Mammary epithelial cell (primary cell): ENCODE measurements at regions not wholly inside any gene's neighbourhood (a gene's known extent, or its start where the extent isn't known, plus 50 kb on each side); places are given as distances from the start of the nearest gene placed in this dataset.

ENCODE experiments used
- CTCF ChIP-seq, 2 donors: IDR thresholded peaks in 1 of 2; conservative IDR thresholded peaks in 1 of 2; 2 replicates each; pipeline ENCODE4 v1.5.1; 2011 to 2012; ENCODE audit warnings: inconsistent platforms in 2 of 2, low read length in 2 of 2, mild to moderate bottlenecking in 2 of 2, control low read depth in 1 of 2, low read depth in 1 of 2; ENCODE audit not compliant: insufficient read depth in 1 of 2; ENCODE audit errors: extremely low read depth in 1 of 2
- EZH2 ChIP-seq: IDR thresholded peaks from 2 replicates; pipeline ENCODE4 v1.6.1; 2012; ENCODE audit warnings: low read length, inconsistent platforms, borderline replicate concordance

- no peak for TF ChIP-seq CTCF (conservative IDR thresholded peaks at IDR 0.05 in 1 of 2, IDR thresholded peaks at IDR 0.05 in 1 of 2; ENCODE audit: extremely low read depth in 1 of 2, insufficient read depth in 1 of 2, low read depth in 1 of 2, low read length in 2 of 2)
- TF ChIP-seq EZH2, result no peak
These were observed 762.8 kb upstream of the WWC1 start for GRCh38 chr5:167528651-167529050.
